BLaER1 treated with 17β-estradiol and CSF1 and Interleukin-3, amounts not matched to agents 10 nM and 100 nM (cell line): ENCODE measurements at regions not wholly inside any gene's neighbourhood (a gene's known extent, or its start where the extent isn't known, plus 50 kb on each side); places are given as distances from the start of the nearest gene placed in this dataset.

Experiments used
- H3K27ac ChIP-seq, 11 experiments: shearing (Covaris generic); formaldehyde crosslinking; 2 replicates each; pipeline ENCODE4 v1.8.1; 2022
- H3K27me3 ChIP-seq, 11 experiments: shearing (Covaris generic); formaldehyde crosslinking; 2 replicates each; pipeline ENCODE4 v1.8.1; 2022
- H3K36me3 ChIP-seq, 11 experiments: shearing (Covaris generic); formaldehyde crosslinking; 2 replicates each; pipeline ENCODE4 v1.8.1; 2022
- H3K4me1 ChIP-seq, 10 experiments: shearing (Covaris generic); formaldehyde crosslinking; 2 replicates each; pipeline ENCODE4 v1.8.1; 2022
- H3K4me2 ChIP-seq, 11 experiments: shearing (Covaris generic); formaldehyde crosslinking; 2 replicates each; pipeline ENCODE4 v1.8.1; 2022
- H3K4me3 ChIP-seq, 10 experiments: shearing (Covaris generic); formaldehyde crosslinking; 2 replicates each; pipeline ENCODE4 v1.8.1; 2022
- H3K9ac ChIP-seq, 11 experiments: shearing (Covaris generic); formaldehyde crosslinking; 2 replicates each; pipeline ENCODE4 v1.8.1; 2022
- H3K9me3 ChIP-seq, 11 experiments: shearing (Covaris generic); formaldehyde crosslinking; replicated peaks in 1 of 11; 2 replicates each; pipeline ENCODE4 v1.8.1; 2022
- H4K20me1 ChIP-seq, 11 experiments: shearing (Covaris generic); formaldehyde crosslinking; 2 replicates each; pipeline ENCODE4 v1.8.1; 2022
- Cebpa-rat ChIP-seq, 11 experiments: shearing (Covaris generic); IDR thresholded peaks; 2 replicates each; pipeline ENCODE4 v1.8.1; 2022

DNA sequence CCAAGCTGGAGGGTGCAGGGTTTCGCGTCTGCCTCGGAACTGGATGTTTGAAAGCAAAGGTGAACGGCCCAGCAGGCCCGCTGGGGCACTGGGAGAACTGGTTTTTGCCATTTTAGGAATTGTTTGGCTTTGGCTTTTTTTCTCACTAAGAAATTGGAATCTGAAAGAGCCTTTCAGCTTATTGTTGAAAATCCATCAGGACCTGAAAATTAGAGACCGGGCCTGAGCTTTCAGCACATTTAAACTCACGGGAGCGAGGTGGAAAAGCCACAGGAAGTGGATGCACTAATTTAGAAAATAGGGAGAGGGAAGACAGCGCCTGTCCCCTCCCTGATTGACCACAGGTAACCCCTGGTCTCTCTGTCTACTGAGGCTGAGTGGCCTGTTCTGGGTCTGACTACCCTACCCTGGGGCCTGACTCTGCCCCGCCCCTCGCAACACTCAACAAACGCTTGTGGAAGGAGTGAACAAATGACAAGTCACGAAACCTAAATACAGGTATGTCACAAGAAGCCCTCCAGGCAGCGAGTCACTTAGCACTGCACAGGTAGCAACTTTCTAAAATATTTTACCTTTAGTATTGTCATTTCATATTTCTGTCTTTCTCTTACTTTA, 100.3 kb upstream of the MBOAT2 start:
- H3K4me1 ChIP-seq: peaks cover 6 to 59% (median 43%) of the 10 kb centered on the region in 10 experiments
- H3K36me3 ChIP-seq: no peaks in the 10 kb centered on the region
- H3K4me2 ChIP-seq: peak overlapping the region in 9 of 11 experiments; percentile 8 to 59 (median 36); a peak in 13 of 22 replicates
- H3K9me3 ChIP-seq: no peaks in the 10 kb centered on the region
- H3K4me3 ChIP-seq: no peak overlapping the region
- H3K27me3 ChIP-seq: peaks cover 0 to 15% (median 14%) of the 10 kb centered on the region in 11 experiments; a peak in 10 of 22 replicates
- no peak for TF ChIP-seq Cebpa-rat (IDR thresholded peaks at IDR 0.05)
- H3K9ac ChIP-seq: no peak overlapping the region
- H4K20me1 ChIP-seq: no peaks in the 10 kb centered on the region
- H3K27ac ChIP-seq: no peak overlapping the region

DNA sequence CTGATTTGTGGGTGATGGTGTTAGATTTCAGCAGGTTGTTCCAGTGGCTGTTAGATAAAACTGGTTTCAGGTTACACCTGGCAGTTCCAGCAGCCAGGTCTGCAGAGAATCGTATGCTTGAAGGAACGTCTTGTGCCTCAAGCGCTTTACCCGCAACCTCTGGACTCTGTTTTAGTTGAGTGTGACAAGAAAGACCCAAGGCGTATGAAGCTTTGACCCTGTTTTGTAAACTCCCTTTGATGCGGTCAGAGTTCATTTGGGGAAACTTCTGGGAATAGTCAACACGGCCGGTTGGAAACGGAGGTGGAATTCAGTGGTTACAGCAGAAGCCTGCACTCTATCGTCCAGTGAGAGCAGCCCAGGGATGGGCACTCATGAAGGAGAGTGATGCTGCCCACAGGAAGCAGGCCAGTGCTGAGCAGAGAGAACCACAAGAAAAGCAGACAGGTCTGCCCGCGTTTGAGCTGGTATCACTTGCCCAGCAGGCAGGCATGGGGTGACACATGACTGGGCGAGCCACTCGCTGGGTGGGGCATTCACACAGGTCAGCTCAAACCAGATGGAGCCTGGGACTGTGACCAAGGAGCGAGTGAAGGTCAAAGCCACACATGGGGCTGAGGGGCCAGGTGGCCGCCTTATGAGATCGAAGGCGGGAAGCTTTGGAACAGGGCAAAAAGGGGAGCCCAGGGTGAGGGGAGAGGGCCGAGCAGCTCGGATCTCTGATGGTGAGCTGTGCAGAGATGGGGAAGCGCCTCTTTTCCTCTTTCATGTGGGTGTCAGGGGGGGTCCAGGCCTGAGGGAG, 99.6 kb upstream of the MBOAT2 start:
- no peaks in the 10 kb centered on the region for H3K9me3 ChIP-seq
- peaks cover 0 to 15% (median 14%) of the 10 kb centered on the region in 11 experiments; a peak in 10 of 22 replicates for H3K27me3 ChIP-seq
- H3K9ac ChIP-seq: 0 out of 22 replicates have a peak overlapping the region, but pooled peaks of 1 of the 11 experiments have one; percentile 9
- no peak overlapping the region for H3K4me3 ChIP-seq
- peaks cover 11 to 59% (median 43%) of the 10 kb centered on the region in 10 experiments for H3K4me1 ChIP-seq
- H3K27ac ChIP-seq: no peak overlapping the region
- peak overlapping the region in 9 of 11 experiments; percentile 8 to 59 (median 36); a peak in 14 of 22 replicates for H3K4me2 ChIP-seq
- no peaks in the 10 kb centered on the region for H4K20me1 ChIP-seq
- H3K36me3 ChIP-seq: no peaks in the 10 kb centered on the region
- no peak for TF ChIP-seq Cebpa-rat (IDR thresholded peaks at IDR 0.05)

DNA sequence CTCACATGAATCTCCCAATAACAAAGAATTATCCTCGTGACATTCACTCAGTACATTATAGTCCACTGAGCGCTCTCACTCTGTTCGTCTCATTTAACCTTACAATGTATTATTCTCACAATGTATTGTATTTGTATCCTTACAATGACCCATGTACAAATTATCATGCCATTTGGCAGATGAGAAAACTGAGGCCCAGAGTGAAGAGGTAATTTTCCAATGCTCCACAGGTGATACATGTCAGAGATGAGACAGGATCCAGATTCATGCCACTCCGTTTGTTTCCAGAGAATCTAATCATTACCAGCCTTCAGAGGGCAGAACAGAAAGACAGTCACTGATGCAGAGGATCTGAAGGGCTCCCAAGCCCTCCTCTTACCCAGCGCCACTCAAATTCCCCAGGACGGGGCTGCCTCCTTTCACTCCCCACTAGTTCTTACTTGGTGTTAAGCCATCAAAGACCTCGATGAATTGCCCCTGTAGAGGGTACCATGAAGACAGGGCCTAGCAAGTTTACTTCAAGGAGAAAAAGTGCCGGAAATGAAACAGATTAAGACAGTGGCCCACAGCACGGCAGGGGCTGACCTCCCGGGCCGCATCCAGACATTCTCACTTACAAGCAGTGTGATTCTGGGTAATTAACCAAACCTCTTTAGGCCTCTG, 98.4 kb upstream of the MBOAT2 start:
- Histone ChIP-seq H3K9me3 (no peaks in the 10 kb centered on the region), H3K9ac (no peak overlapping the region), H4K20me1 (no peaks in the 10 kb centered on the region), H3K27ac (no peak overlapping the region), H3K4me1 (peaks cover 11 to 59% (median 43%) of the 10 kb centered on the region in 10 experiments), H3K4me2 (no peak overlapping the region), H3K4me3 (no peak overlapping the region), H3K27me3 (peaks cover 0 to 15% (median 11%) of the 10 kb centered on the region in 11 experiments; a peak in 10 of 22 replicates), H3K36me3 (no peaks in the 10 kb centered on the region)
- no peak for TF ChIP-seq Cebpa-rat (IDR thresholded peaks at IDR 0.05)

DNA sequence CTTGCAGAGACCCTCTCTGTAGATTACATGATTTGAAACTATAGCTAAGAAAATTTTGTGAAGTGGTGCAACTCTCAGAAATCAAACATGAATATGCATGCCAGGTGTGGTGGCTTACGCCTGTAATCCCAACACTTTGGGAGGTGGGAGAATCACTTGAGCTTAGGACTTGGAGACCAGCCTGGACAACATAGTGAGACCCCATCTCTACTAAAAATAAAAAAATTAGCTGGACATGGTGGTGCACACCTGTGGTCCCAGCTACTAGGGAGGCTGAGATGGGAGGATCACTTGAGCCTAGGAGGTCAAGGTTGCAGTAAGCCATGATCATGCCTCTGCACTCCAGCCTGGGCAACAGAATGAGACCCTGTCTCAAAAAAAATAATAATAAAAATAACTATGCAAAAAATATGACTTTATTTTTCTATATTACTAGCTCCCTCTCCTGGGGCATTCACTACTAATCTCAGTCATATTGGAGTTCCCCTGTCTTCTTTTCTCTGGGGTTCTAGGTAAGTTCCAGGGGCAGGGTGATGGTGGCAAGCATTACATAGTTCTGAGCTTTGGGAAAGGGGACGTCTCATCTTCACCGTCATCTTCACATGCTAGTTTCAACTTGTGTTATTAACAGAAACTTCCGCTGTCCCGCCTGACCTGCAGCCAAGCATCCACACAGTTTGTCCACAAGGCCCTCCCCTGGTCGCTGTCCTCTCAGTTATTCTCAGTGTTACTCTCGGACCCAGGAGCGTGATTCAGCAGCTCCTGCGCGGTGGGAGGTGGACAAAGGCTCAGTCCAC, 96.8 kb upstream of the MBOAT2 start:
- H4K20me1 ChIP-seq: no peaks in the 10 kb centered on the region
- peak overlapping the region in 1 of 11 experiments; percentile 87; a peak in 2 of 22 replicates for H3K4me2 ChIP-seq
- peaks cover 21 to 63% (median 57%) of the 10 kb centered on the region in 10 experiments for H3K4me1 ChIP-seq
- H3K9ac ChIP-seq: no peak overlapping the region
- no peaks in the 10 kb centered on the region for H3K36me3 ChIP-seq
- no peak overlapping the region for H3K4me3 ChIP-seq
- 0 out of 22 replicates have a peak, but pooled peaks cover 0 to under 1% (median 0%) of the 10 kb centered on the region in 11 experiments for H3K27me3 ChIP-seq
- peak overlapping the region in 2 of 11 experiments; percentile 63 to 68; a peak in 2 of 22 replicates for H3K27ac ChIP-seq
- TF ChIP-seq Cebpa-rat (IDR thresholded peaks at IDR 0.05): no peak
- H3K9me3 ChIP-seq: no peaks in the 10 kb centered on the region

DNA sequence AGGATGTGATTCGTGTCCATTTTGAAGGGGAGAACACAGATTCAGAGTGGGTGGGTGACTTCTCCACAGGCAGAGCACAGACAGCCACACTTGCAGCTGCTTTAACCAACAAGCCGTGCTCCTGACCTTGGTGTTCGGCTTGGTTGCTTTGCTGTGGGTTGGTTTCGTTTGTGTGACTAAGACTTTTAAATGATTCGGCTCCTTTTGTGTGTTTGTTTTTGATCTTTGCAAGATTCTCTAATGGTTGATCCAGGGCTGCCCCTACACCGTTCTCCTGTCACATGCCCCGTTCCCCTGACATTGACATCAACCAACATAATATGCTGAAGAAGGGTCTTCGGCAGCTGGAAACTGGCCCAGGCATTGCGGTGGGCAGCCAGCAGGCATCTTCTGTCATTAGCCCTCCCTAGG, 95.9 kb upstream of the MBOAT2 start:
- H4K20me1 ChIP-seq: no peaks in the 10 kb centered on the region
- peaks cover 24 to 66% (median 59%) of the 10 kb centered on the region in 10 experiments for H3K4me1 ChIP-seq
- peak overlapping the region; percentile 58 to 89 (median 83) for H3K4me2 ChIP-seq
- 0 out of 20 replicates have a peak overlapping the region, but pooled peaks of 1 of the 10 experiments have one; percentile 10 for H3K4me3 ChIP-seq
- H3K9me3 ChIP-seq: no peaks in the 10 kb centered on the region
- no peak for TF ChIP-seq Cebpa-rat (IDR thresholded peaks at IDR 0.05)
- H3K36me3 ChIP-seq: no peaks in the 10 kb centered on the region
- no peaks in the 10 kb centered on the region for H3K27me3 ChIP-seq
- peak overlapping the region in 7 of 11 experiments; percentile 6 to 40 (median 23); a peak in 7 of 22 replicates for H3K9ac ChIP-seq
- peak overlapping the region in 9 of 11 experiments; percentile 3 to 68 (median 52); a peak in 14 of 22 replicates for H3K27ac ChIP-seq

DNA sequence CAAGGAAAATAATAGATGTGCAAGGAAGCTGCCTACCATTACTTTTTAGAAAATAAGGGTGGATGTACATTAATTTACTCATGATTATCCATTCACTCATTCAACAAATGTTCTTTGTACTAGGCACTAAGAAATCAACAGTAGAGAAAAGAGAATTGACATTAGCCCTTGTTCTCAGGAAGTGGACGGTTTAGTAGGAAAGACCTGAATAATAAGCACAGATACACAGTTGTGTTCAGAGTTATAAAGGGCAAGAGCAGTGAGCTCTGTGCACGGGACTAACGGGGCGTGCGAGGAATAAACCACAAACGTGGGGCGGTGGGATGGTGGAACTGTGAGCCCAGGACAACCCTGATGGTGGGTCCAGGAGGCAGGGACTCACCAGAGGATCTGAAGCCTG, 94.4 kb upstream of the MBOAT2 start:
- Histone ChIP-seq H3K4me1 (peaks cover 35 to 64% (median 59%) of the 10 kb centered on the region in 10 experiments), H3K4me2 (peak overlapping the region; percentile 58 to 89 (median 83); a peak in 21 of 22 replicates), H3K27me3 (no peaks in the 10 kb centered on the region), H3K36me3 (no peaks in the 10 kb centered on the region), H4K20me1 (no peaks in the 10 kb centered on the region), H3K27ac (peak overlapping the region in 3 of 11 experiments; percentile 59 to 68 (median 63); a peak in 3 of 22 replicates), H3K9ac (no peak overlapping the region), H3K4me3 (no peak overlapping the region), H3K9me3 (no peaks in the 10 kb centered on the region)
- TF ChIP-seq Cebpa-rat (IDR thresholded peaks at IDR 0.05): no peak

DNA sequence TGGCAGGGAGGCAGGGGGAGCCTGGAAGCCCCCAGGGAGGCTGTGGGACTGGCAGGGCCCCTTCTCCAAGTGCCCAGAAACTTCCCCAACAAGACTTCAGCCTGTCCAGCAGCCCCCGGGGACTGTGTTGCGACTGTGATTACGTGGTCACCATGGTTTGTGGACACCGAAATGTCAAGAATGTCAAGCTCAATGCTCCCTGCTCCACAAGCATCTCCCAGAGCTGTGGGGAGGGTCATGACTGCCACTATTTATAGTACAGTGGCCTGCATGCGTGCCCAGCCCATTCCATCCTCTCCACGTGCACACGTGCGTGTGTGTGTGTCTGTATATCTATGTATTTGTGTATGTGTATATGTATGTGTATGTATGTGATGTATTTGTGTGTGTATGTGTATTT, 93.8 kb upstream of the MBOAT2 start:
- no peak for TF ChIP-seq Cebpa-rat (IDR thresholded peaks at IDR 0.05)
- H3K4me3 ChIP-seq: no peak overlapping the region
- H3K9me3 ChIP-seq: no peaks in the 10 kb centered on the region
- peak overlapping the region in 1 of 11 experiments; percentile 5; a peak in 1 of 22 replicates for H3K27ac ChIP-seq
- no peaks in the 10 kb centered on the region for H3K27me3 ChIP-seq
- H3K4me2 ChIP-seq: peak overlapping the region in 9 of 11 experiments; percentile 70 to 89 (median 85); a peak in 18 of 22 replicates
- H3K4me1 ChIP-seq: peaks cover 42 to 67% (median 57%) of the 10 kb centered on the region in 10 experiments
- H4K20me1 ChIP-seq: no peaks in the 10 kb centered on the region
- no peaks in the 10 kb centered on the region for H3K36me3 ChIP-seq
- no peak overlapping the region for H3K9ac ChIP-seq

DNA sequence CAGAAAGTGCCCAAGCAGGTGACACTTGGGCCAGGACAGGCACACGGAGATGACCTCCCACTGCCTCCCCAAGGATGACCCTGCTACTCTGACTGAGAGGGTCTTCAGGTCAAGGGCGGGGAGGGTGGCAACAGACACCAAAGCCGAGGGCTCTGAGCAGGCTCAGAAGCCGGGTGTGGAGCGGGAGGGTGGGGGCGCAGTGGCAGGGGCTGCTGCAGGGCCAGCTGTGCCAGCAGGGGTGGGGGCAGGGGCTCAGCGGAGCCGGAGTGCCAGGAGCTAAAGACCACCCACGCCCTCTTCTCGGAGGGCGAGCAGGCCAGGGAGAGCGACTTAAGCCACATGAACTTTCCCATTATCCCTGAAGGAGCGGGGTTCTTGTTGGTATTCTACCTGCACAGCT, 93.3 kb upstream of the MBOAT2 start:
- no peaks in the 10 kb centered on the region for H3K9me3 ChIP-seq
- H3K27ac ChIP-seq: peak overlapping the region in 8 of 11 experiments; percentile 61 to 82 (median 74); a peak in 9 of 22 replicates
- H3K27me3 ChIP-seq: no peaks in the 10 kb centered on the region
- H3K9ac ChIP-seq: peak overlapping the region in 1 of 11 experiments; percentile 66; a peak in 2 of 22 replicates
- H3K36me3 ChIP-seq: no peaks in the 10 kb centered on the region
- peaks cover 45 to 68% (median 57%) of the 10 kb centered on the region in 10 experiments for H3K4me1 ChIP-seq
- H3K4me2 ChIP-seq: peak overlapping the region in 10 of 11 experiments; percentile 70 to 89 (median 86); a peak in 19 of 22 replicates
- no peak overlapping the region for H3K4me3 ChIP-seq
- H4K20me1 ChIP-seq: no peaks in the 10 kb centered on the region
- no peak for TF ChIP-seq Cebpa-rat (IDR thresholded peaks at IDR 0.05)
